ENCODE measurements at regions not wholly inside any gene's neighbourhood (a gene's known extent, or its start where the extent isn't known, plus 50 kb on each side); places are given as distances from the start of the nearest gene placed in this dataset.
"Not testable (repeated sequence)": the region's sequence is repeated elsewhere in the genome, so short reads cannot be mapped to it uniquely, and the experiment has no call there.

- DNase-seq (ENCODE audit: low read depth), result not testable (repeated sequence)
These were observed 737.1 kb downstream of the TRHDE start for GRCh38 chr12:73009138-73009834.

GRCh38 chr12:73017981-73018380 is 745.8 kb downstream of the TRHDE start:
- no peak for DNase-seq (ENCODE audit: low read depth)

GRCh38 chr12:73053893-73054292 is 781.7 kb downstream of the TRHDE start:
- no peak for DNase-seq (ENCODE audit: low read depth)

GRCh38 chr12:73057428-73057827 is 785.3 kb downstream of the TRHDE start:
- no peak for DNase-seq (ENCODE audit: low read depth)

- no peak for DNase-seq (ENCODE audit: low read depth)
These were observed 793.7 kb downstream of the TRHDE start for GRCh38 chr12:73065913-73066312.

- DNase-seq (ENCODE audit: low read depth), result no peak
These were observed 795.4 kb downstream of the TRHDE start for GRCh38 chr12:73067616-73068015.

GRCh38 chr12:73072214-73072613 is 800.0 kb downstream of the TRHDE start:
- DNase-seq (ENCODE audit: low read depth), result no peak

- DNase-seq (ENCODE audit: low read depth), result no peak
These were observed 804.6 kb downstream of the TRHDE start for GRCh38 chr12:73076760-73077159.

- DNase-seq (ENCODE audit: low read depth), result no peak
These were observed 811.6 kb downstream of the TRHDE start for GRCh38 chr12:73083736-73084135.

- no peak for DNase-seq (ENCODE audit: low read depth)
These were observed 834.1 kb downstream of the TRHDE start for GRCh38 chr12:73106296-73106695.

GRCh38 chr12:73106896-73107295 is 834.7 kb downstream of the TRHDE start:
- no peak for DNase-seq (ENCODE audit: low read depth)

GRCh38 chr12:73110816-73111215 is 838.6 kb downstream of the TRHDE start:
- DNase-seq (ENCODE audit: low read depth), result no peak

- no peak for DNase-seq (ENCODE audit: low read depth)
These were observed 840.1 kb downstream of the TRHDE start for GRCh38 chr12:73112035-73112816.

GRCh38 chr12:73124480-73124879 is 852.3 kb downstream of the TRHDE start:
- no peak for DNase-seq (ENCODE audit: low read depth)

- no peak for DNase-seq (ENCODE audit: low read depth)
These were observed 853.0 kb downstream of the TRHDE start for GRCh38 chr12:73125148-73125547.

GRCh38 chr12:73136386-73136785 is 864.2 kb downstream of the TRHDE start:
- DNase-seq (ENCODE audit: low read depth), result no peak

GRCh38 chr12:73139642-73140041 is 867.5 kb downstream of the TRHDE start:
- DNase-seq (ENCODE audit: low read depth), result not testable (repeated sequence)

GRCh38 chr12:73158341-73158740 is 886.2 kb downstream of the TRHDE start:
- DNase-seq (ENCODE audit: low read depth), result no peak

GRCh38 chr12:73159954-73160353 is 887.8 kb downstream of the TRHDE start:
- DNase-seq (ENCODE audit: low read depth), result no peak

- no peak for DNase-seq (ENCODE audit: low read depth)
These were observed 889.8 kb downstream of the TRHDE start for GRCh38 chr12:73161970-73162369.

- no peak for DNase-seq (ENCODE audit: low read depth)
These were observed 908.6 kb downstream of the TRHDE start for GRCh38 chr12:73180734-73181133.

- no peak for DNase-seq (ENCODE audit: low read depth)
These were observed 909.1 kb downstream of the TRHDE start for GRCh38 chr12:73181244-73181643.

- DNase-seq (ENCODE audit: low read depth), result no peak
These were observed 913.2 kb downstream of the TRHDE start for GRCh38 chr12:73185403-73185802.

Measured in forelimb muscle (tissue), 1 donor.